ENCODE measurements at regions not wholly inside any gene's neighbourhood (a gene's known extent, or its start where the extent isn't known, plus 50 kb on each side); places are given as distances from the start of the nearest gene placed in this dataset.

DNA sequence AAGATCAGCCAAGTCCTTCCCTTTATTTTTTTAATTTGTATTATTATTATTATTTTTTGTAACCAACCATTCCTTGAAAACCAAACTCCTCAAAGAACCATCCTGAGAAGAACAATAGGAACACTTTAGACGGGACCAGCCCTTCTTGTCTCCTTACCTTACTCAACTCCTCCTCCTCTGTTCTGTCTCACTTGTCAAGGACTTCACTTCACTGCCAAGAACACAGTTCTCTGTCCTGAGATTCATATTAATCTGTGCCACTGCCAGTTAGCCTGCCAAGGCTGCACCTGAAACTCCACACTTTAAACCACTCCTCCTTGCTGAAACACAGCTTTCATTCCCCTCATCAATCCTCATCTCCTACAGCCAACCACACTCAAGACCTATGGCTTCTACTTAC lies 73.8 kb upstream of the ATP1A1 start:
- no TSS peak for BruUV-seq (replicated peaks)
- H3K4me1 ChIP-seq (ENCODE audit: insufficient read depth, low read length) = peaks cover 9% of the 10 kb centered on the region
- no peak overlapping the region for H3K27ac ChIP-seq (ENCODE audit: extremely low read length, insufficient read depth, low read length)
- H3K4me3 ChIP-seq (replicated peaks in 1 of 3; ENCODE audit: insufficient read depth in 1 of 3, low read depth in 2 of 3, low read length in 3 of 3) = no peak overlapping the region
- FAIRE-seq = no peak
- ATAC-seq = no peak
- no peak for DNase-seq (ENCODE audit: low spot score)
- H3K27me3 ChIP-seq (ENCODE audit: control insufficient read depth in 1 of 2, insufficient read depth in 2 of 2, low read length in 2 of 2) = peaks cover 0 to 18% of the 10 kb centered on the region in 2 experiments; a peak in 2 of 5 replicates
- no peak overlapping the region for H2AFZ ChIP-seq (ENCODE audit: low read length)
- no peaks in the 10 kb centered on the region for H3K36me3 ChIP-seq (replicated peaks in 1 of 2; ENCODE audit: control insufficient read depth in 1 of 2, insufficient read depth in 2 of 2, low read length in 2 of 2)
- 3% methylated on average over 1 of the region's 1 CpG for WGBS (ENCODE audit: low lambda C conversion rate)
- H3K4me2 ChIP-seq (ENCODE audit: low read depth, low read length) = no peak overlapping the region
- in situ Hi-C loops (cut with HindIII; ENCODE audit: extremely low pct_ligation_motif_present, low pct_unique_long_range_greater_than_20kb) (no loop called here), intact Hi-C loops (cut with micrococcal nuclease; ENCODE audit: unreplicated experiment) (no loop called here)
- CTCF ChIA-PET (ENCODE audit: low intra/inter-chr PET ratio, low total read pairs) = no interaction called here
- no peaks in the 10 kb centered on the region for H3K79me2 ChIP-seq (ENCODE audit: insufficient read depth, low read length)
- H3K9me3 ChIP-seq (ENCODE audit: low read length) = no peaks in the 10 kb centered on the region
- POLR2A ChIA-PET = no interaction called here
- H4K20me1 ChIP-seq (ENCODE audit: insufficient read depth, low read length) = no peaks in the 10 kb centered on the region
- no peak overlapping the region for H3K9ac ChIP-seq (ENCODE audit: insufficient read depth, low read depth, low read length)
- TF ChIP-seq, protein P1, sequence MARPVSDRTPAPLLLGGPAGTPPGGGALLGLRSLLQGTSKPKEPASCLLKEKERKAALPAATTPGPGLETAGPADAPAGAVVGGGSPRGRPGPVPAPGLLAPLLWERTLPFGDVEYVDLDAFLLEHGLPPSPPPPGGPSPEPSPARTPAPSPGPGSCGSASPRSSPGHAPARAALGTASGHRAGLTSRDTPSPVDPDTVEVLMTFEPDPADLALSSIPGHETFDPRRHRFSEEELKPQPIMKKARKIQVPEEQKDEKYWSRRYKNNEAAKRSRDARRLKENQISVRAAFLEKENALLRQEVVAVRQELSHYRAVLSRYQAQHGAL (CRISPR knock-in tag; IDR thresholded peaks at IDR 0.05; ENCODE audit: not compliant biosample characterization) = no peak
- TF ChIP-seq PAX8 (CRISPR knock-in tag; IDR thresholded peaks at IDR 0.05; ENCODE audit: borderline replicate concordance) = no peak
- no peak for TF ChIP-seq SYNCRIP (IDR thresholded peaks at IDR 0.05; ENCODE audit: insufficient read depth, low read depth, low read length)
- no peak for TF ChIP-seq SAP130 (CRISPR knock-in tag; IDR thresholded peaks at IDR 0.05; ENCODE audit: low read depth)
- no peak for TF ChIP-seq NRL (CRISPR knock-in tag; IDR thresholded peaks at IDR 0.05; ENCODE audit: borderline replicate concordance)
- TF ChIP-seq, protein P2, sequence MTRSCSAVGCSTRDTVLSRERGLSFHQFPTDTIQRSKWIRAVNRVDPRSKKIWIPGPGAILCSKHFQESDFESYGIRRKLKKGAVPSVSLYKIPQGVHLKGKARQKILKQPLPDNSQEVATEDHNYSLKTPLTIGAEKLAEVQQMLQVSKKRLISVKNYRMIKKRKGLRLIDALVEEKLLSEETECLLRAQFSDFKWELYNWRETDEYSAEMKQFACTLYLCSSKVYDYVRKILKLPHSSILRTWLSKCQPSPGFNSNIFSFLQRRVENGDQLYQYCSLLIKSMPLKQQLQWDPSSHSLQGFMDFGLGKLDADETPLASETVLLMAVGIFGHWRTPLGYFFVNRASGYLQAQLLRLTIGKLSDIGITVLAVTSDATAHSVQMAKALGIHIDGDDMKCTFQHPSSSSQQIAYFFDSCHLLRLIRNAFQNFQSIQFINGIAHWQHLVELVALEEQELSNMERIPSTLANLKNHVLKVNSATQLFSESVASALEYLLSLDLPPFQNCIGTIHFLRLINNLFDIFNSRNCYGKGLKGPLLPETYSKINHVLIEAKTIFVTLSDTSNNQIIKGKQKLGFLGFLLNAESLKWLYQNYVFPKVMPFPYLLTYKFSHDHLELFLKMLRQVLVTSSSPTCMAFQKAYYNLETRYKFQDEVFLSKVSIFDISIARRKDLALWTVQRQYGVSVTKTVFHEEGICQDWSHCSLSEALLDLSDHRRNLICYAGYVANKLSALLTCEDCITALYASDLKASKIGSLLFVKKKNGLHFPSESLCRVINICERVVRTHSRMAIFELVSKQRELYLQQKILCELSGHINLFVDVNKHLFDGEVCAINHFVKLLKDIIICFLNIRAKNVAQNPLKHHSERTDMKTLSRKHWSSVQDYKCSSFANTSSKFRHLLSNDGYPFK (CRISPR knock-in tag; IDR thresholded peaks at IDR 0.05; ENCODE audit: borderline replicate concordance) = no peak
- TF ChIP-seq, protein P3, sequence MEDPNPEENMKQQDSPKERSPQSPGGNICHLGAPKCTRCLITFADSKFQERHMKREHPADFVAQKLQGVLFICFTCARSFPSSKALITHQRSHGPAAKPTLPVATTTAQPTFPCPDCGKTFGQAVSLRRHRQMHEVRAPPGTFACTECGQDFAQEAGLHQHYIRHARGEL (CRISPR knock-in tag; IDR thresholded peaks at IDR 0.05) = no peak
- TF ChIP-seq, protein P4, sequence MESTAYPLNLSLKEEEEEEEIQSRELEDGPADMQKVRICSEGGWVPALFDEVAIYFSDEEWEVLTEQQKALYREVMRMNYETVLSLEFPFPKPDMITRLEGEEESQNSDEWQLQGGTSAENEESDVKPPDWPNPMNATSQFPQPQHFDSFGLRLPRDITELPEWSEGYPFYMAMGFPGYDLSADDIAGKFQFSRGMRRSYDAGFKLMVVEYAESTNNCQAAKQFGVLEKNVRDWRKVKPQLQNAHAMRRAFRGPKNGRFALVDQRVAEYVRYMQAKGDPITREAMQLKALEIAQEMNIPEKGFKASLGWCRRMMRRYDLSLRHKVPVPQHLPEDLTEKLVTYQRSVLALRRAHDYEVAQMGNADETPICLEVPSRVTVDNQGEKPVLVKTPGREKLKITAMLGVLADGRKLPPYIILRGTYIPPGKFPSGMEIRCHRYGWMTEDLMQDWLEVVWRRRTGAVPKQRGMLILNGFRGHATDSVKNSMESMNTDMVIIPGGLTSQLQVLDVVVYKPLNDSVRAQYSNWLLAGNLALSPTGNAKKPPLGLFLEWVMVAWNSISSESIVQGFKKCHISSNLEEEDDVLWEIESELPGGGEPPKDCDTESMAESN (CRISPR knock-in tag; conservative IDR thresholded peaks at IDR 0.05) = no peak
- no peak for TF ChIP-seq SIN3B (IDR thresholded peaks at IDR 0.05; ENCODE audit: low read length)
- no peak for TF ChIP-seq ZNF607 (CRISPR knock-in tag; IDR thresholded peaks at IDR 0.05; ENCODE audit: borderline replicate concordance)
- no peak for TF ChIP-seq SALL2 (CRISPR knock-in tag; IDR thresholded peaks at IDR 0.05)
- no peak for TF ChIP-seq ZNF775 (CRISPR knock-in tag; IDR thresholded peaks at IDR 0.05; ENCODE audit: borderline replicate concordance)
- no peak for TF ChIP-seq ZNF660 (CRISPR knock-in tag; IDR thresholded peaks at IDR 0.05; ENCODE audit: borderline replicate concordance, low read depth)
- TF ChIP-seq, protein P5, sequence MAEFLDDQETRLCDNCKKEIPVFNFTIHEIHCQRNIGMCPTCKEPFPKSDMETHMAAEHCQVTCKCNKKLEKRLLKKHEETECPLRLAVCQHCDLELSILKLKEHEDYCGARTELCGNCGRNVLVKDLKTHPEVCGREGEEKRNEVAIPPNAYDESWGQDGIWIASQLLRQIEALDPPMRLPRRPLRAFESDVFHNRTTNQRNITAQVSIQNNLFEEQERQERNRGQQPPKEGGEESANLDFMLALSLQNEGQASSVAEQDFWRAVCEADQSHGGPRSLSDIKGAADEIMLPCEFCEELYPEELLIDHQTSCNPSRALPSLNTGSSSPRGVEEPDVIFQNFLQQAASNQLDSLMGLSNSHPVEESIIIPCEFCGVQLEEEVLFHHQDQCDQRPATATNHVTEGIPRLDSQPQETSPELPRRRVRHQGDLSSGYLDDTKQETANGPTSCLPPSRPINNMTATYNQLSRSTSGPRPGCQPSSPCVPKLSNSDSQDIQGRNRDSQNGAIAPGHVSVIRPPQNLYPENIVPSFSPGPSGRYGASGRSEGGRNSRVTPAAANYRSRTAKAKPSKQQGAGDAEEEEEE (CRISPR knock-in tag; IDR thresholded peaks at IDR 0.05; ENCODE audit: borderline replicate concordance) = no peak
- no peak for TF ChIP-seq ZNF713 (CRISPR knock-in tag; IDR thresholded peaks at IDR 0.05)
- TF ChIP-seq HNF4G (IDR thresholded peaks at IDR 0.05; ENCODE audit: borderline replicate concordance, low read depth, low read length) = no peak
- TF ChIP-seq HNF4G (CRISPR knock-in tag; IDR thresholded peaks at IDR 0.05; ENCODE audit: borderline replicate concordance, low read depth) = no peak
- TF ChIP-seq KDM6A (CRISPR knock-in tag; IDR thresholded peaks at IDR 0.05; ENCODE audit: low read depth) = no peak
- TF ChIP-seq XBP1 (CRISPR knock-in tag; IDR thresholded peaks at IDR 0.05) = no peak
